ENCODE measurements at regions not wholly inside any gene's neighbourhood (a gene's known extent, or its start where the extent isn't known, plus 50 kb on each side); places are given as distances from the start of the nearest gene placed in this dataset.

GRCh38 chr2:217076058-217076435, 216.2 kb upstream of the TNP1 start:
- Mint-ChIP-seq H3K4me1 (ENCODE audit: low read depth) (no peaks in the 10 kb centered on the region), H3K27ac (no peak overlapping the region), H3K36me3 (no peaks in the 10 kb centered on the region), H3K9me3 (ENCODE audit: low read depth) (no peaks in the 10 kb centered on the region), H3K27me3 (no peaks in the 10 kb centered on the region), H3K4me3 (no peak overlapping the region)

GRCh38 chr2:217075268-217076057, 215.6 kb upstream of the TNP1 start:
- Mint-ChIP-seq H3K9me3 (ENCODE audit: low read depth) (no peaks in the 10 kb centered on the region), H3K27ac (no peak overlapping the region), H3K27me3 (no peaks in the 10 kb centered on the region), H3K4me3 (no peak overlapping the region), H3K36me3 (no peaks in the 10 kb centered on the region), H3K4me1 (ENCODE audit: low read depth) (no peaks in the 10 kb centered on the region)

- Mint-ChIP-seq H3K4me1 (ENCODE audit: low read depth) (no peaks in the 10 kb centered on the region), H3K27ac (no peak overlapping the region), H3K9me3 (ENCODE audit: low read depth) (no peaks in the 10 kb centered on the region), H3K27me3 (no peaks in the 10 kb centered on the region), H3K4me3 (no peak overlapping the region), H3K36me3 (no peaks in the 10 kb centered on the region)
Observed at GRCh38 chr2:217074576-217075255, 214.9 kb upstream of the TNP1 start.

GRCh38 chr2:217071416-217071815, 211.6 kb upstream of the TNP1 start:
- no peaks in the 10 kb centered on the region for H3K36me3 Mint-ChIP-seq

GRCh38 chr2:217070611-217071010, 210.7 kb upstream of the TNP1 start:
- no peaks in the 10 kb centered on the region for H3K9me3 Mint-ChIP-seq (ENCODE audit: low read depth)
- no peaks in the 10 kb centered on the region for H3K36me3 Mint-ChIP-seq
- no peak overlapping the region for H3K4me3 Mint-ChIP-seq
- peaks cover 2% of the 10 kb centered on the region for H3K27me3 Mint-ChIP-seq
- no peak overlapping the region for H3K27ac Mint-ChIP-seq
- no peaks in the 10 kb centered on the region for H3K4me1 Mint-ChIP-seq (ENCODE audit: low read depth)

More at GRCh38 chr2:217071416-217071815, 211.6 kb upstream of the TNP1 start:
- Mint-ChIP-seq H3K4me1 (ENCODE audit: low read depth) (no peaks in the 10 kb centered on the region), H3K27me3 (peaks cover 2% of the 10 kb centered on the region), H3K27ac (no peak overlapping the region), H3K9me3 (ENCODE audit: low read depth) (no peaks in the 10 kb centered on the region), H3K4me3 (no peak overlapping the region)

- Mint-ChIP-seq H3K27ac (no peak overlapping the region), H3K4me1 (ENCODE audit: low read depth) (no peaks in the 10 kb centered on the region), H3K4me3 (no peak overlapping the region), H3K36me3 (no peaks in the 10 kb centered on the region), H3K9me3 (ENCODE audit: low read depth) (no peaks in the 10 kb centered on the region), H3K27me3 (peaks cover 2% of the 10 kb centered on the region)
Observed at GRCh38 chr2:217070043-217070430, 210.2 kb upstream of the TNP1 start.

GRCh38 chr2:217069263-217070042, 209.6 kb upstream of the TNP1 start:
- Mint-ChIP-seq H3K9me3 (ENCODE audit: low read depth) (no peaks in the 10 kb centered on the region), H3K27ac (no peak overlapping the region), H3K4me1 (ENCODE audit: low read depth) (no peaks in the 10 kb centered on the region), H3K4me3 (no peak overlapping the region), H3K36me3 (no peaks in the 10 kb centered on the region), H3K27me3 (peaks cover 2% of the 10 kb centered on the region)

GRCh38 chr2:217068677-217069250, 208.9 kb upstream of the TNP1 start:
- no peaks in the 10 kb centered on the region for H3K4me1 Mint-ChIP-seq (ENCODE audit: low read depth)
- H3K9me3 Mint-ChIP-seq (ENCODE audit: low read depth) = no peaks in the 10 kb centered on the region
- H3K4me3 Mint-ChIP-seq = no peak overlapping the region
- H3K36me3 Mint-ChIP-seq = no peaks in the 10 kb centered on the region
- H3K27me3 Mint-ChIP-seq = peaks cover 2% of the 10 kb centered on the region
- H3K27ac Mint-ChIP-seq = no peak overlapping the region

GRCh38 chr2:217067787-217068186, 207.9 kb upstream of the TNP1 start:
- Mint-ChIP-seq H3K27me3 (peaks cover 2% of the 10 kb centered on the region), H3K4me1 (ENCODE audit: low read depth) (no peaks in the 10 kb centered on the region), H3K9me3 (ENCODE audit: low read depth) (no peaks in the 10 kb centered on the region), H3K27ac (no peak overlapping the region), H3K4me3 (no peak overlapping the region), H3K36me3 (no peaks in the 10 kb centered on the region)

GRCh38 chr2:217066510-217067270, 206.8 kb upstream of the TNP1 start:
- Mint-ChIP-seq H3K27ac (no peak overlapping the region), H3K27me3 (peaks cover 2% of the 10 kb centered on the region), H3K4me3 (no peak overlapping the region), H3K4me1 (ENCODE audit: low read depth) (no peaks in the 10 kb centered on the region), H3K9me3 (ENCODE audit: low read depth) (no peaks in the 10 kb centered on the region), H3K36me3 (no peaks in the 10 kb centered on the region)

- H3K4me3 Mint-ChIP-seq = no peak overlapping the region
- H3K4me1 Mint-ChIP-seq (ENCODE audit: low read depth) = no peaks in the 10 kb centered on the region
- no peak overlapping the region for H3K27ac Mint-ChIP-seq
- H3K9me3 Mint-ChIP-seq (ENCODE audit: low read depth) = no peaks in the 10 kb centered on the region
- peaks cover 2% of the 10 kb centered on the region for H3K27me3 Mint-ChIP-seq
- no peaks in the 10 kb centered on the region for H3K36me3 Mint-ChIP-seq
Observed at GRCh38 chr2:217065695-217066405, 206.0 kb upstream of the TNP1 start.

- Mint-ChIP-seq H3K27me3 (peaks cover 2% of the 10 kb centered on the region), H3K36me3 (no peaks in the 10 kb centered on the region), H3K9me3 (ENCODE audit: low read depth) (no peaks in the 10 kb centered on the region), H3K4me1 (ENCODE audit: low read depth) (no peaks in the 10 kb centered on the region), H3K27ac (no peak overlapping the region), H3K4me3 (no peak overlapping the region)
Observed at GRCh38 chr2:217065012-217065290, 205.1 kb upstream of the TNP1 start.

GRCh38 chr2:217064234-217065011, 204.6 kb upstream of the TNP1 start:
- H3K4me3 Mint-ChIP-seq = no peak overlapping the region

More at GRCh38 chr2:217064234-217065011, 204.6 kb upstream of the TNP1 start:
- no peak overlapping the region for H3K27ac Mint-ChIP-seq
- no peaks in the 10 kb centered on the region for H3K9me3 Mint-ChIP-seq (ENCODE audit: low read depth)
- peaks cover 2% of the 10 kb centered on the region for H3K27me3 Mint-ChIP-seq
- no peaks in the 10 kb centered on the region for H3K4me1 Mint-ChIP-seq (ENCODE audit: low read depth)
- H3K36me3 Mint-ChIP-seq = no peaks in the 10 kb centered on the region
